Kidney (tissue), 13 donors: ENCODE measurements at regions not wholly inside any gene's neighbourhood (a gene's known extent, or its start where the extent isn't known, plus 50 kb on each side); places are given as distances from the start of the nearest gene placed in this dataset.
A peak's percentile ranks its signal among the peaks of the same experiment; 100 is the strongest.

Source experiments
- DNase-seq, 5 donors: peaks; one replicate each; pipeline ENCODE4 v3.0.0-alpha.2; 2013 to 2020
- FAIRE-seq: peaks from 2 replicates; lab custom pipeline; 2012; peaks lifted over from hg19 to GRCh38; lab: Jason Lieb, UNC
- H3K27ac ChIP-seq, 2 donors: one replicate each; pipeline ENCODE4 v1.7.0; 2013; ENCODE audit warnings: low read depth in 2 of 2, low read length in 2 of 2, inconsistent platforms in 1 of 2
- H3K27me3 ChIP-seq: one replicate; pipeline ENCODE4 v1.7.1; 2013; ENCODE audit warnings: low read length, inconsistent platforms; ENCODE audit not compliant: control insufficient read depth, insufficient read depth
- H3K36me3 ChIP-seq, 3 donors: one replicate each; pipeline versions ENCODE4 v1.7.0 to v1.7.1; 2013; ENCODE audit warnings: low read length in 3 of 3, control low read depth in 1 of 3, inconsistent platforms in 1 of 3; ENCODE audit not compliant: insufficient read depth in 3 of 3, control insufficient read depth in 2 of 3
- H3K4me1 ChIP-seq, 3 donors: one replicate each; pipeline versions ENCODE4 v1.7.0 to v1.7.1; 2013; ENCODE audit warnings: low read length in 3 of 3, inconsistent platforms in 1 of 3, low read depth in 1 of 3; ENCODE audit not compliant: control insufficient read depth in 2 of 3, insufficient read depth in 2 of 3
- H3K4me3 ChIP-seq, 3 donors: one replicate each; pipeline versions ENCODE4 v1.7.0 to v1.8.1; 2013; ENCODE audit warnings: low read length in 3 of 3, control low read depth in 1 of 3, inconsistent platforms in 1 of 3
- H3K9ac ChIP-seq, 3 donors: one replicate each; pipeline versions ENCODE4 v1.7.0 to v1.7.1; 2013; ENCODE audit warnings: low read length in 3 of 3, control low read depth in 1 of 3, inconsistent platforms in 1 of 3
- H3K9me3 ChIP-seq, 3 donors: one replicate each; pipeline versions ENCODE4 v1.7.0 to v1.7.1; 2013; ENCODE audit warnings: low read length in 3 of 3, control low read depth in 1 of 3, inconsistent platforms in 1 of 3; ENCODE audit not compliant: control insufficient read depth in 2 of 3, insufficient read depth in 1 of 3
- CTCF ChIP-seq: IDR thresholded peaks from 3 replicates; pipeline ENCODE4 v1.5.1; 2012; ENCODE audit warnings: mild to moderate bottlenecking, moderate library complexity, borderline replicate concordance; ENCODE audit not compliant: insufficient read depth; ENCODE audit errors: extremely low read depth
- intact Hi-C: fragments of 100-400 bp; cut with DNase I; formaldehyde crosslinking; loops from one replicate; pipeline ENCODE4 v1.11.1; 2022
- donor health status: control.
- donor health status: control.
- donor health status: control.
- donor health status: control.
- donor health status: control.
- donor health status: DM: yes; HTN: yes; CAD: no.
- donor health status: Normal renal cell carcinoma (clear cell type).

GRCh38 chr22:49431551-49431950 is 396.1 kb downstream of the BRD1 start:
- H3K27ac ChIP-seq: no peak overlapping the region
- TF ChIP-seq CTCF: no peak
- FAIRE-seq (no peak), DNase-seq (no peak)
- no peak overlapping the region for H3K9ac ChIP-seq
- H3K36me3 ChIP-seq: no peaks in the 10 kb centered on the region
- intact Hi-C loops: no loop called here
- no peaks in the 10 kb centered on the region for H3K4me1 ChIP-seq
- H3K9me3 ChIP-seq: peaks cover 0 to 2% (median 0%) of the 10 kb centered on the region in 3 donors
- H3K4me3 ChIP-seq: no peak overlapping the region
- H3K27me3 ChIP-seq: no peaks in the 10 kb centered on the region

GRCh38 chr22:49429066-49429465 is 398.6 kb downstream of the BRD1 start:
- no peaks in the 10 kb centered on the region for H3K27me3 ChIP-seq
- FAIRE-seq (no peak), DNase-seq (peak in 2 of 5 donors; percentile 10 to 43)
- no peak overlapping the region for H3K9ac ChIP-seq
- intact Hi-C loops: no loop called here
- H3K27ac ChIP-seq: no peak overlapping the region
- H3K4me3 ChIP-seq: no peak overlapping the region
- TF ChIP-seq CTCF: no peak
- peaks cover 0 to 2% (median 0%) of the 10 kb centered on the region in 3 donors for H3K9me3 ChIP-seq
- H3K36me3 ChIP-seq: no peaks in the 10 kb centered on the region
- H3K4me1 ChIP-seq: no peaks in the 10 kb centered on the region

- DNase-seq (peak in 1 of 5 donors; percentile 55), FAIRE-seq (no peak)
- no peak overlapping the region for H3K27ac ChIP-seq
- H3K27me3 ChIP-seq: no peaks in the 10 kb centered on the region
- H3K9me3 ChIP-seq: peaks cover 0 to 2% (median 0%) of the 10 kb centered on the region in 3 donors
- no peaks in the 10 kb centered on the region for H3K36me3 ChIP-seq
- intact Hi-C loops: no loop called here
- H3K9ac ChIP-seq: no peak overlapping the region
- no peak for TF ChIP-seq CTCF
- no peak overlapping the region for H3K4me3 ChIP-seq
- no peaks in the 10 kb centered on the region for H3K4me1 ChIP-seq
Observed at GRCh38 chr22:49427941-49428340, 399.7 kb downstream of the BRD1 start.

GRCh38 chr22:49427341-49427740 is 400.3 kb downstream of the BRD1 start:
- no peak for FAIRE-seq
- no peak for TF ChIP-seq CTCF
- peak in 2 of 5 donors; percentile 9 to 35 for DNase-seq

More at GRCh38 chr22:49427341-49427740, 400.3 kb downstream of the BRD1 start:
- no peak overlapping the region for H3K4me3 ChIP-seq
- H3K9ac ChIP-seq: no peak overlapping the region
- intact Hi-C loops: no loop called here
- H3K36me3 ChIP-seq: no peaks in the 10 kb centered on the region
- peaks cover 0 to 2% (median 0%) of the 10 kb centered on the region in 3 donors for H3K9me3 ChIP-seq
- H3K4me1 ChIP-seq: no peaks in the 10 kb centered on the region
- H3K27ac ChIP-seq: no peak overlapping the region
- H3K27me3 ChIP-seq: no peaks in the 10 kb centered on the region
